HepG2 (cell line): ENCODE measurements at regions not wholly inside any gene's neighbourhood (a gene's known extent, or its start where the extent isn't known, plus 50 kb on each side); places are given as distances from the start of the nearest gene placed in this dataset.

ENCODE experiments used
- ATAC-seq: fragments of 200-7000 bp; cut with Tn5 transposase; 3 replicates; pipeline ENCODE4 v1.9.1; 2020; ENCODE audit warnings: mild to moderate bottlenecking, moderate library complexity
- BruUV-seq: library from RNA; stranded (reverse); fragments of 400-500 nt; replicated peaks from 2 replicates; lab custom pipeline; 2021; lab: Mats Ljungman, UMichigan
- CTCF ChIA-PET: fragments of 300-600 bp; formaldehyde crosslinking; extraction: SDS; loops from one replicate; lab custom pipeline; 2021; ENCODE audit warnings: low total read pairs, inconsistent platforms, low intra/inter-chr PET ratio; lab: Yijun Ruan, JAX
- POLR2A ChIA-PET: fragments of 350-600 bp; sonication (Branson Sonifier 250); formaldehyde crosslinking; loops from one replicate; lab custom pipeline; 2020; ENCODE audit warnings: antibody characterized with exemption, inconsistent platforms; lab: Yijun Ruan, JAX
- DNase-seq: peaks from one replicate; pipeline ENCODE4 v3.0.0-alpha.2; 2015; ENCODE audit warnings: low spot score
- FAIRE-seq: peaks from 3 replicates; lab custom pipeline; 2011; peaks lifted over from hg19 to GRCh38; lab: Jason Lieb, UNC
- H2AFZ ChIP-seq: one replicate; pipeline ENCODE4 v1.6.1; 2011; ENCODE audit warnings: low read length, inconsistent platforms
- H3K27ac ChIP-seq: fragments of 300-600 bp; 3 replicates; pipeline ENCODE4 v1.8.0; 2011; ENCODE audit warnings: mixed run types, mild to moderate bottlenecking, mixed read lengths, low read length, inconsistent platforms; ENCODE audit not compliant: insufficient read depth; ENCODE audit errors: extremely low read length
- H3K27me3 ChIP-seq, 2 experiments: fragments of 200-600 bp in 1 of 2; 2 replicates in 1 of 2; 3 replicates in 1 of 2; pipeline versions ENCODE4 v1.6.0 to v1.8.0; 2011; ENCODE audit warnings: low read length in 2 of 2, mild to moderate bottlenecking in 2 of 2, moderate library complexity in 2 of 2, inconsistent platforms in 1 of 2; ENCODE audit not compliant: insufficient read depth in 2 of 2, control insufficient read depth in 1 of 2
- H3K36me3 ChIP-seq, 2 experiments: fragments of 200-600 bp in 1 of 2; replicated peaks in 1 of 2; 2 replicates in 1 of 2; 3 replicates in 1 of 2; pipeline versions ENCODE4 v1.5.1 to v1.8.0; 2011; ENCODE audit warnings: low read length in 2 of 2, inconsistent platforms in 1 of 2; ENCODE audit not compliant: insufficient read depth in 2 of 2, control insufficient read depth in 1 of 2
- H3K4me1 ChIP-seq: 2 replicates; pipeline ENCODE4 v1.5.1; 2012; ENCODE audit warnings: low read length, inconsistent platforms; ENCODE audit not compliant: insufficient read depth
- H3K4me2 ChIP-seq: 2 replicates; pipeline ENCODE4 v1.6.0; 2011; ENCODE audit warnings: low read depth, low read length, inconsistent platforms
- H3K4me3 ChIP-seq, 3 experiments: fragments of 200-600 bp in 1 of 3; sonication (generic), shearing (Covaris generic) in 1 of 3; replicated peaks in 1 of 3; 2 replicates each; pipeline ENCODE4 v1.5.1; 2011 to 2016; ENCODE audit warnings: low read length in 3 of 3, inconsistent platforms in 2 of 3, low read depth in 2 of 3, mild to moderate bottlenecking in 2 of 3, control low read depth in 1 of 3, mixed read lengths in 1 of 3; ENCODE audit not compliant: insufficient read depth in 1 of 3
- H3K79me2 ChIP-seq: one replicate; pipeline ENCODE4 v1.6.1; 2011; ENCODE audit warnings: low read length, inconsistent platforms; ENCODE audit not compliant: insufficient read depth
- H3K9ac ChIP-seq: 2 replicates; pipeline ENCODE4 v1.6.0; 2011; ENCODE audit warnings: mild to moderate bottlenecking, low read depth, low read length, inconsistent platforms; ENCODE audit not compliant: insufficient read depth
- H3K9me3 ChIP-seq: 2 replicates; pipeline ENCODE4 v1.5.1; 2012; ENCODE audit warnings: mild to moderate bottlenecking, low read length
- H4K20me1 ChIP-seq: 2 replicates; pipeline ENCODE4 v1.6.0; 2011; ENCODE audit warnings: inconsistent platforms, mild to moderate bottlenecking, low read length, moderate library complexity; ENCODE audit not compliant: insufficient read depth
- ATAD3A ChIP-seq: sonication (generic); formaldehyde crosslinking; IDR thresholded peaks from 2 replicates; pipeline ENCODE4 v1.4.0; 2020; ENCODE audit warnings: missing genetic modification reagents
- CREB1 ChIP-seq, 2 experiments: fragments of 450-650 bp in 1 of 2; IDR thresholded peaks; 2 replicates each; pipeline ENCODE4 v1.6.1; 2016 to 2017; ENCODE audit warnings: control low read depth in 1 of 2, mild to moderate bottlenecking in 1 of 2, missing compliant biosample characterization in 1 of 2, missing genetic modification characterization in 1 of 2
- ERF ChIP-seq: IDR thresholded peaks from 2 replicates; pipeline ENCODE4 v1.6.1; 2018; ENCODE audit warnings: missing biosample characterization, missing genetic modification reagents
- GLI4 ChIP-seq: sonication (generic); formaldehyde crosslinking; IDR thresholded peaks from 2 replicates; pipeline ENCODE4 v1.5.1; 2020; ENCODE audit warnings: missing genetic modification reagents, mild to moderate bottlenecking, moderate library complexity, borderline replicate concordance
- HNF4G ChIP-seq, 2 experiments: sonication (generic) in 1 of 2; formaldehyde crosslinking in 1 of 2; IDR thresholded peaks; 2 replicates each; pipeline versions ENCODE4 v1.4.0 to v1.6.1; 2011 to 2020; ENCODE audit warnings: borderline replicate concordance in 2 of 2, low read depth in 2 of 2, mild to moderate bottlenecking in 2 of 2, low read length in 1 of 2, missing genetic modification reagents in 1 of 2, moderate library complexity in 1 of 2
- MAFK ChIP-seq, 2 experiments: IDR thresholded peaks in 1 of 2; conservative IDR thresholded peaks in 1 of 2; 2 replicates each; pipeline ENCODE4 v1.6.1; 2011; ENCODE audit warnings: improper control_type of control experiment in 2 of 2, low read length in 2 of 2
- MTA3 ChIP-seq: sonication (generic); formaldehyde crosslinking; IDR thresholded peaks from 2 replicates; pipeline ENCODE4 v1.4.0; 2020; ENCODE audit warnings: missing genetic modification reagents
- TMF1 ChIP-seq: sonication (generic); formaldehyde crosslinking; IDR thresholded peaks from 2 replicates; pipeline ENCODE4 v1.8.1; 2022; ENCODE audit warnings: low read depth, missing genetic modification reagents
- ZNF354B ChIP-seq: sonication (generic); formaldehyde crosslinking; IDR thresholded peaks from 2 replicates; pipeline ENCODE4 v1.8.0; 2022; ENCODE audit warnings: mild to moderate bottlenecking, missing genetic modification reagents
- ZNF484 ChIP-seq: sonication (generic); formaldehyde crosslinking; IDR thresholded peaks from 2 replicates; pipeline ENCODE4 v1.5.1; 2020; ENCODE audit warnings: mild to moderate bottlenecking, low read depth, missing genetic modification reagents, borderline replicate concordance
- WGBS: methylation state at CpG from one replicate; pipeline ENCODE4 v1.1.6; 2017; ENCODE audit warnings: low lambda C conversion rate; 5-methylcytosine and 5-hydroxymethylcytosine counted together
- in situ Hi-C: cut with HindIII; loops from 2 replicates; pipeline ENCODE4 v1.10.0; 2017; ENCODE audit warnings: low pct_unique_long_range_greater_than_20kb; ENCODE audit not compliant: extremely low pct_ligation_motif_present
- intact Hi-C: fragments of 100-400 bp; cut with micrococcal nuclease; formaldehyde crosslinking; loops from one replicate; pipeline ENCODE4 v1.10.0; 2022; ENCODE audit not compliant: unreplicated experiment
- TF ChIP-seq, protein P1 (sequence below): sonication (generic); formaldehyde crosslinking; conservative IDR thresholded peaks from 2 replicates; pipeline ENCODE4 v1.8.0; 2022; ENCODE audit warnings: missing genetic modification reagents
- TF ChIP-seq, protein P2 (sequence below): sonication (generic); formaldehyde crosslinking; IDR thresholded peaks from 2 replicates; pipeline ENCODE4 v1.5.0; 2020; ENCODE audit warnings: missing genetic modification reagents, mild to moderate bottlenecking, borderline replicate concordance
- TF ChIP-seq, protein P3 (sequence below): sonication (generic); formaldehyde crosslinking; IDR thresholded peaks from 2 replicates; pipeline ENCODE4 v1.4.0; 2020; ENCODE audit warnings: missing genetic modification reagents
- TF ChIP-seq, protein P4 (sequence below): sonication (generic); formaldehyde crosslinking; IDR thresholded peaks from 2 replicates; pipeline ENCODE4 v1.9.0; 2021; ENCODE audit warnings: missing genetic modification reagents, mild to moderate bottlenecking, borderline replicate concordance

DNA sequence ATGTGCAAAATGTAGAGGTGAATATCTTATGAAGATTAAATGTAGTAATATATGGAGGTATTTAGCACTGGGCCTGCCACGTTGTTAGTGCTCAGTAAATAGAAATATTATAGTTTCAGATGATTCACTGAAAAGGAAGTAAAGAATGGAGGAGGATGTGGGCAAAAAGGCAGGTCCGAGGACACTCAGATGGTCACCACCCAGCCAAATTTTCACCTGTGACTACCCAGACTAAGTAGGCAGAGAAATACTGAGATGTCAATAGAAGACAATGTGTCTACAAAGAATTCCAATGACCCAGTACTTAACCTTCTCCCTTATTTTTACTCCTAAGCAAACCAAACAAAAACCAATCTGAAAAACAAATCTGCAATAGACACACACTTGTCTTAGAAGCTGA lies 70.3 kb upstream of the ATP10B start (continued):
- TF ChIP-seq TMF1 (CRISPR knock-in tag): no peak
- no peak for TF ChIP-seq CREB1 (IDR thresholded peaks at IDR 0.05)
- TF ChIP-seq CREB1 (CRISPR knock-in tag; IDR thresholded peaks at IDR 0.05): no peak
- TF ChIP-seq MTA3: no peak
- TF ChIP-seq, all 625 proteins: peak for 0

DNA sequence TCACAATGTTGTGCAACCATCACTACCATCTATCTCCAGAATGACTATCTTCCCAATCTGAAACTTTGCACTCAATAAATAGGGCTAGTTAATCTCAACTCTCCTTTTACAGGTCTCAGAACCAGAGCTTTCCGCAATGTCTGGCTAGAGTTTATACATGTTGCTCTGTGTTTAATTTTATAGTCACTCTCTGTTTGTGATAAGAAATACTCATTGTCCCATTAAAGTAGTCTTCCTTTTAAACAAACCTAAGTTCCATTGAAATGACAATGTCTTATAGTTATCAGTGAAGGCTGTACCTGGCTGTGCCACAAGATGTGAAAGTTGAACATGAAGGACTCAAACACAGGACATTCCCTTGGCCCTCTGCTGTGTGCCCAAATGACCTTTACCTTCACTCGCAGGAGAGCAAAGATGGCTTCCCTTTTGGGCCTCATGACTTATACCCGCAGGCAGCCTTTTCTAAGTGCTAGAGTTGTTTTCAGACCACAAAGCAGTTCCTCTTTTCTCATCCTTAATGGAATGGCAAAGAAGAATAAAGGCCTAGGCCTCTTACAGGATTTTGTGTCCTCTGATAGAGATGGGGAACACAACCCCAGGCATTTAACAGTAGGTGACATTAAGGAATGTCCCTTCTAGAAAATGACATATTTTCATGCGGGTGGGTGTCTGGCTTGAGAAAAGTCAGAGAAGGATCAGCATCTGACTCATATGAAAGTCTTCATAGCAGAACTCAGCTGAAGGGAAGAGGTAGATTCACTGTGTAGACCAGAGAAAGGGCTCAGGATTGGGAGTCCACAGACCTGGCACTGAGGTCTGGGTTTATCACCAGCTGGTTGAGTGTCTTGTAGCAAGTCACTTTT lies 69.6 kb upstream of the ATP10B start:
- no peak overlapping the region for H3K27ac ChIP-seq
- H3K4me3 ChIP-seq: no peak overlapping the region
- no peaks in the 10 kb centered on the region for H3K9me3 ChIP-seq
- H3K4me2 ChIP-seq: no peak overlapping the region
- intact Hi-C loops (loop anchor here (5.0 kb wide), 1 partner anchor 34 kb away; no protein-coding TSS in a partner anchor), in situ Hi-C loops (no loop called here)
- ATAC-seq: no peak
- no peaks in the 10 kb centered on the region for H3K27me3 ChIP-seq
- H3K9ac ChIP-seq: no peak overlapping the region
- no peaks in the 10 kb centered on the region for H3K79me2 ChIP-seq
- peaks cover 23% of the 10 kb centered on the region for H3K4me1 ChIP-seq
- WGBS: 81% methylated on average over 4 of the region's 4 CpGs
- H4K20me1 ChIP-seq: no peaks in the 10 kb centered on the region
- ChIA-PET POLR2A (no interaction called here), CTCF (no interaction called here)
- DNase-seq: no peak
- no peak overlapping the region for H2AFZ ChIP-seq
- FAIRE-seq: no peak
- BruUV-seq: no TSS peak
- H3K36me3 ChIP-seq: no peaks in the 10 kb centered on the region
- TF ChIP-seq, protein P1, sequence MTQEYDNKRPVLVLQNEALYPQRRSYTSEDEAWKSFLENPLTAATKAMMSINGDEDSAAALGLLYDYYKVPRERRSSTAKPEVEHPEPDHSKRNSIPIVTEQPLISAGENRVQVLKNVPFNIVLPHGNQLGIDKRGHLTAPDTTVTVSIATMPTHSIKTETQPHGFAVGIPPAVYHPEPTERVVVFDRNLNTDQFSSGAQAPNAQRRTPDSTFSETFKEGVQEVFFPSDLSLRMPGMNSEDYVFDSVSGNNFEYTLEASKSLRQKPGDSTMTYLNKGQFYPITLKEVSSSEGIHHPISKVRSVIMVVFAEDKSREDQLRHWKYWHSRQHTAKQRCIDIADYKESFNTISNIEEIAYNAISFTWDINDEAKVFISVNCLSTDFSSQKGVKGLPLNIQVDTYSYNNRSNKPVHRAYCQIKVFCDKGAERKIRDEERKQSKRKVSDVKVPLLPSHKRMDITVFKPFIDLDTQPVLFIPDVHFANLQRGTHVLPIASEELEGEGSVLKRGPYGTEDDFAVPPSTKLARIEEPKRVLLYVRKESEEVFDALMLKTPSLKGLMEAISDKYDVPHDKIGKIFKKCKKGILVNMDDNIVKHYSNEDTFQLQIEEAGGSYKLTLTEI (CRISPR knock-in tag): no peak
- TF ChIP-seq ERF (CRISPR knock-in tag): no peak
- TF ChIP-seq, protein P2, sequence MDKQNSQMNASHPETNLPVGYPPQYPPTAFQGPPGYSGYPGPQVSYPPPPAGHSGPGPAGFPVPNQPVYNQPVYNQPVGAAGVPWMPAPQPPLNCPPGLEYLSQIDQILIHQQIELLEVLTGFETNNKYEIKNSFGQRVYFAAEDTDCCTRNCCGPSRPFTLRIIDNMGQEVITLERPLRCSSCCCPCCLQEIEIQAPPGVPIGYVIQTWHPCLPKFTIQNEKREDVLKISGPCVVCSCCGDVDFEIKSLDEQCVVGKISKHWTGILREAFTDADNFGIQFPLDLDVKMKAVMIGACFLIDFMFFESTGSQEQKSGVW: no peak
- TF ChIP-seq, protein P3, sequence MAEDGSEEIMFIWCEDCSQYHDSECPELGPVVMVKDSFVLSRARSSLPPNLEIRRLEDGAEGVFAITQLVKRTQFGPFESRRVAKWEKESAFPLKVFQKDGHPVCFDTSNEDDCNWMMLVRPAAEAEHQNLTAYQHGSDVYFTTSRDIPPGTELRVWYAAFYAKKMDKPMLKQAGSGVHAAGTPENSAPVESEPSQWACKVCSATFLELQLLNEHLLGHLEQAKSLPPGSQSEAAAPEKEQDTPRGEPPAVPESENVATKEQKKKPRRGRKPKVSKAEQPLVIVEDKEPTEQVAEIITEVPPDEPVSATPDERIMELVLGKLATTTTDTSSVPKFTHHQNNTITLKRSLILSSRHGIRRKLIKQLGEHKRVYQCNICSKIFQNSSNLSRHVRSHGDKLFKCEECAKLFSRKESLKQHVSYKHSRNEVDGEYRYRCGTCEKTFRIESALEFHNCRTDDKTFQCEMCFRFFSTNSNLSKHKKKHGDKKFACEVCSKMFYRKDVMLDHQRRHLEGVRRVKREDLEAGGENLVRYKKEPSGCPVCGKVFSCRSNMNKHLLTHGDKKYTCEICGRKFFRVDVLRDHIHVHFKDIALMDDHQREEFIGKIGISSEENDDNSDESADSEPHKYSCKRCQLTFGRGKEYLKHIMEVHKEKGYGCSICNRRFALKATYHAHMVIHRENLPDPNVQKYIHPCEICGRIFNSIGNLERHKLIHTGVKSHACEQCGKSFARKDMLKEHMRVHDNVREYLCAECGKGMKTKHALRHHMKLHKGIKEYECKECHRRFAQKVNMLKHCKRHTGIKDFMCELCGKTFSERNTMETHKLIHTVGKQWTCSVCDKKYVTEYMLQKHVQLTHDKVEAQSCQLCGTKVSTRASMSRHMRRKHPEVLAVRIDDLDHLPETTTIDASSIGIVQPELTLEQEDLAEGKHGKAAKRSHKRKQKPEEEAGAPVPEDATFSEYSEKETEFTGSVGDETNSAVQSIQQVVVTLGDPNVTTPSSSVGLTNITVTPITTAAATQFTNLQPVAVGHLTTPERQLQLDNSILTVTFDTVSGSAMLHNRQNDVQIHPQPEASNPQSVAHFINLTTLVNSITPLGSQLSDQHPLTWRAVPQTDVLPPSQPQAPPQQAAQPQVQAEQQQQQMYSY (CRISPR knock-in tag): no peak
- TF ChIP-seq, protein P4, sequence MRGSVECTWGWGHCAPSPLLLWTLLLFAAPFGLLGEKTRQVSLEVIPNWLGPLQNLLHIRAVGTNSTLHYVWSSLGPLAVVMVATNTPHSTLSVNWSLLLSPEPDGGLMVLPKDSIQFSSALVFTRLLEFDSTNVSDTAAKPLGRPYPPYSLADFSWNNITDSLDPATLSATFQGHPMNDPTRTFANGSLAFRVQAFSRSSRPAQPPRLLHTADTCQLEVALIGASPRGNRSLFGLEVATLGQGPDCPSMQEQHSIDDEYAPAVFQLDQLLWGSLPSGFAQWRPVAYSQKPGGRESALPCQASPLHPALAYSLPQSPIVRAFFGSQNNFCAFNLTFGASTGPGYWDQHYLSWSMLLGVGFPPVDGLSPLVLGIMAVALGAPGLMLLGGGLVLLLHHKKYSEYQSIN: no peak
- TF ChIP-seq MAFK (conservative IDR thresholded peaks at IDR 0.05 in 1 of 2, IDR thresholded peaks at IDR 0.05 in 1 of 2; ENCODE audit: low read length in 2 of 2): no peak
- no peak for TF ChIP-seq ZNF354B (CRISPR knock-in tag)
- no peak for TF ChIP-seq ZNF484 (CRISPR knock-in tag)
- TF ChIP-seq GLI4 (CRISPR knock-in tag): no peak
- TF ChIP-seq HNF4G (IDR thresholded peaks at IDR 0.05; ENCODE audit: borderline replicate concordance, low read depth, low read length): no peak
- no peak for TF ChIP-seq HNF4G (CRISPR knock-in tag; IDR thresholded peaks at IDR 0.05; ENCODE audit: borderline replicate concordance, low read depth)
- no peak for TF ChIP-seq ATAD3A (CRISPR knock-in tag)
